ENCODE measurements at regions not wholly inside any gene's neighbourhood (a gene's known extent, or its start where the extent isn't known, plus 50 kb on each side); places are given as distances from the start of the nearest gene placed in this dataset.

- TF ChIP-seq CTCF (IDR thresholded peaks at IDR 0.05; ENCODE audit: low read depth, low read length) = no peak
- no peak overlapping the region for H3K4me3 ChIP-seq (ENCODE audit: low read depth, low read length)
Measured at GRCh38 chr2:59461127-59461526, 1092.3 kb downstream of the BCL11A start.

GRCh38 chr2:59458800-59459199 is 1094.7 kb downstream of the BCL11A start:
- H3K4me3 ChIP-seq (ENCODE audit: low read depth, low read length) = no peak overlapping the region
- no peak for TF ChIP-seq CTCF (IDR thresholded peaks at IDR 0.05; ENCODE audit: low read depth, low read length)

- H3K4me3 ChIP-seq (ENCODE audit: low read depth, low read length) = no peak overlapping the region
- no peak for TF ChIP-seq CTCF (IDR thresholded peaks at IDR 0.05; ENCODE audit: low read depth, low read length)
Measured at GRCh38 chr2:59456285-59456684, 1097.2 kb downstream of the BCL11A start.

GRCh38 chr2:59449274-59449673 is 1104.2 kb downstream of the BCL11A start:
- no peak for TF ChIP-seq CTCF (IDR thresholded peaks at IDR 0.05; ENCODE audit: low read depth, low read length)
- H3K4me3 ChIP-seq (ENCODE audit: low read depth, low read length) = no peak overlapping the region

GRCh38 chr2:59440491-59440890 is 1113.0 kb downstream of the BCL11A start:
- no peak for TF ChIP-seq CTCF (IDR thresholded peaks at IDR 0.05; ENCODE audit: low read depth, low read length)
- H3K4me3 ChIP-seq (ENCODE audit: low read depth, low read length) = no peak overlapping the region

GRCh38 chr2:59435635-59436034 is 1117.8 kb downstream of the BCL11A start:
- no peak for TF ChIP-seq CTCF (IDR thresholded peaks at IDR 0.05; ENCODE audit: low read depth, low read length)
- no peak overlapping the region for H3K4me3 ChIP-seq (ENCODE audit: low read depth, low read length)

- no peak overlapping the region for H3K4me3 ChIP-seq (ENCODE audit: low read depth, low read length)
- no peak for TF ChIP-seq CTCF (IDR thresholded peaks at IDR 0.05; ENCODE audit: low read depth, low read length)
Measured at GRCh38 chr2:59428940-59429339, 1124.5 kb downstream of the BCL11A start.

Measured in WI38 (cell line).